ENCODE measurements at regions not wholly inside any gene's neighbourhood (a gene's known extent, or its start where the extent isn't known, plus 50 kb on each side); places are given as distances from the start of the nearest gene placed in this dataset.

- H2BK15ac ChIP-seq (ENCODE audit: low read depth, low read length): no peak overlapping the region
- intact Hi-C loops (cut with micrococcal nuclease): no loop called here
- in situ Hi-C loops (cut with MboI; ENCODE audit: low sequenced_read_pairs): no loop called here
- H3K56ac ChIP-seq (ENCODE audit: extremely low read depth, insufficient read depth, low read length): no peak overlapping the region
- H3K27ac ChIP-seq (ENCODE audit: insufficient read depth, low read length): no peak overlapping the region
- H3K9me3 ChIP-seq (ENCODE audit: control insufficient read depth, insufficient read depth, low read length): no peaks in the 10 kb centered on the region; the same call in 1 of the 2 replicates
- no peaks in the 10 kb centered on the region for H3K9me1 ChIP-seq (ENCODE audit: insufficient read depth, low read length)
- H3K18ac ChIP-seq (ENCODE audit: low read depth, low read length): no peak overlapping the region
- H4K20me1 ChIP-seq (ENCODE audit: insufficient read depth, low read length): no peaks in the 10 kb centered on the region
- CTCF ChIA-PET: no interaction called here
- DNase-seq (no peak), ATAC-seq (ENCODE audit: low read depth) (no peak)
- no peak for TF ChIP-seq POLR2A (IDR thresholded peaks at IDR 0.05; ENCODE audit: low read depth, low read length)
- no peak for TF ChIP-seq ELK1 (IDR thresholded peaks at IDR 0.05; ENCODE audit: borderline replicate concordance, low read depth, low read length)
- TF ChIP-seq BHLHE40 (IDR thresholded peaks at IDR 0.05; ENCODE audit: low read depth, low read length): no peak
- no peak for TF ChIP-seq RAD21 (IDR thresholded peaks at IDR 0.05; ENCODE audit: low read length)
- no peak for TF ChIP-seq FOS (IDR thresholded peaks at IDR 0.05; ENCODE audit: low read depth, low read length)
- TF ChIP-seq RFX5 (IDR thresholded peaks at IDR 0.05; ENCODE audit: low read depth, low read length): no peak
- TF ChIP-seq SMC3 (IDR thresholded peaks at IDR 0.05; ENCODE audit: low read depth, low read length): no peak
- no peak for TF ChIP-seq CHD1 (IDR thresholded peaks at IDR 0.05; ENCODE audit: low read depth, low read length)
- TF ChIP-seq NFE2L2 (IDR thresholded peaks at IDR 0.05; ENCODE audit: low read depth, low read length): no peak
- no peak for TF ChIP-seq USF2 (IDR thresholded peaks at IDR 0.05; ENCODE audit: low read depth, low read length)
- TF ChIP-seq CTCF (conservative IDR thresholded peaks at IDR 0.05; ENCODE audit: low read depth, low read length): no peak
- TF ChIP-seq MAZ (IDR thresholded peaks at IDR 0.05; ENCODE audit: borderline replicate concordance, low read depth, low read length): no peak
- no peak for TF ChIP-seq MXI1 (IDR thresholded peaks at IDR 0.05; ENCODE audit: borderline replicate concordance, low read depth, low read length)
- no peak for TF ChIP-seq CEBPB (IDR thresholded peaks at IDR 0.05; ENCODE audit: low read depth, low read length)
- TF ChIP-seq RCOR1 (IDR thresholded peaks at IDR 0.05; ENCODE audit: insufficient replicate concordance, low read length): no peak
- TF ChIP-seq MAFK (IDR thresholded peaks at IDR 0.05; ENCODE audit: low read depth, low read length): no peak
- dilution Hi-C loops (cut with HindIII; ENCODE audit: low sequenced_read_pairs, unreplicated experiment): no loop called here
- H3K4me2 ChIP-seq (ENCODE audit: low read depth, low read length): no peak overlapping the region
- H3K23ac ChIP-seq (ENCODE audit: low read depth, low read length): no peak overlapping the region
- H4K5ac ChIP-seq (ENCODE audit: low read depth, low read length): no peak overlapping the region
- no peak overlapping the region for H3K4ac ChIP-seq (ENCODE audit: low read depth, low read length)
- H3K27me3 ChIP-seq (ENCODE audit: control insufficient read depth, insufficient read depth, low read length): no peaks in the 10 kb centered on the region
- H2BK20ac ChIP-seq (ENCODE audit: low read depth, low read length): no peak overlapping the region
- no peak overlapping the region for H2BK5ac ChIP-seq (ENCODE audit: low read depth, low read length, poor library complexity, severe bottlenecking)
- no peak overlapping the region for H4K8ac ChIP-seq (ENCODE audit: low read depth in 2 of 2, low read length in 2 of 2)
- H4K91ac ChIP-seq (ENCODE audit: insufficient read depth, low read depth, low read length): no peak overlapping the region
- H2AFZ ChIP-seq (replicated peaks; ENCODE audit: low read length, poor library complexity): no peak overlapping the region
- no CpG with 5 or more reads among the region's 1 CpG for WGBS, 2 experiments (ENCODE audit: extremely low coverage in 2 of 2, insufficient read length in 1 of 2)
- H3K9ac ChIP-seq (ENCODE audit: low read depth, low read length): no peak overlapping the region
- no peak overlapping the region for H3K4me3 ChIP-seq (ENCODE audit: insufficient read depth, low read depth, low read length)
- no peaks in the 10 kb centered on the region for H3K79me1 ChIP-seq (ENCODE audit: low read depth in 1 of 2, low read length in 2 of 2)
- no TSS peak for BruUV-seq (replicated peaks)
- POLR2A ChIA-PET (ENCODE audit: unreplicated experiment): no interaction called here
- H3K36me3 ChIP-seq (ENCODE audit: control insufficient read depth, insufficient read depth, low read length): no peaks in the 10 kb centered on the region
- H2AK9ac ChIP-seq (replicated peaks; ENCODE audit: low read depth, low read length, poor library complexity): no peak overlapping the region
- no peaks in the 10 kb centered on the region for H3K4me1 ChIP-seq (ENCODE audit: control insufficient read depth, insufficient read depth, low read length)
- no peak overlapping the region for H2AK5ac ChIP-seq (ENCODE audit: low read depth, low read length)
- H2BK120ac ChIP-seq (ENCODE audit: low read depth, low read length): no peak overlapping the region
- no peak overlapping the region for H3K14ac ChIP-seq (replicated peaks; ENCODE audit: low read depth, low read length)
These were observed 119.5 kb upstream of the SNRPN start for GRCh38 chr15:24835301-24835700.

All from IMR-90 (cell line).